ENCODE measurements at regions not wholly inside any gene's neighbourhood (a gene's known extent, or its start where the extent isn't known, plus 50 kb on each side); places are given as distances from the start of the nearest gene placed in this dataset.

DNA sequence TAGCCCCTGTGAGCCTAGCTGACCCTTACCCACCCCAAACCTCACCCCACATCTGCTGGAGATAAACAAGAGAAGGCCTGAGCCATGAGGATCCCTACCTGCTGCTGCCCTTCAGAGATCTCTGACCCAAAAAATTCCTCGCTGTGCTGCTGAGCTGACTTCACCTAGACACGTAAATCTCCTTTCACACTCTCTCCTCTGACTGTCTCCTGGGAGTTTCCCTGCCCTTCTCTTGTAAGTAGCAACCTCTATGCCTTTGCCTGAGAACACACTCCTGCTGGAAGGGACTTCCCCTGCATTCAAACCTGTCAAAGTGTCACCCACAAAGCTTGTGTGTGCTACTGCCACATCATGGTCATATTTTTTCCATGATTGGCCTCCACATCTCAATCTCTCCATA, 134.2 kb upstream of the NOL4 start:
- TF ChIP-seq, protein P1, sequence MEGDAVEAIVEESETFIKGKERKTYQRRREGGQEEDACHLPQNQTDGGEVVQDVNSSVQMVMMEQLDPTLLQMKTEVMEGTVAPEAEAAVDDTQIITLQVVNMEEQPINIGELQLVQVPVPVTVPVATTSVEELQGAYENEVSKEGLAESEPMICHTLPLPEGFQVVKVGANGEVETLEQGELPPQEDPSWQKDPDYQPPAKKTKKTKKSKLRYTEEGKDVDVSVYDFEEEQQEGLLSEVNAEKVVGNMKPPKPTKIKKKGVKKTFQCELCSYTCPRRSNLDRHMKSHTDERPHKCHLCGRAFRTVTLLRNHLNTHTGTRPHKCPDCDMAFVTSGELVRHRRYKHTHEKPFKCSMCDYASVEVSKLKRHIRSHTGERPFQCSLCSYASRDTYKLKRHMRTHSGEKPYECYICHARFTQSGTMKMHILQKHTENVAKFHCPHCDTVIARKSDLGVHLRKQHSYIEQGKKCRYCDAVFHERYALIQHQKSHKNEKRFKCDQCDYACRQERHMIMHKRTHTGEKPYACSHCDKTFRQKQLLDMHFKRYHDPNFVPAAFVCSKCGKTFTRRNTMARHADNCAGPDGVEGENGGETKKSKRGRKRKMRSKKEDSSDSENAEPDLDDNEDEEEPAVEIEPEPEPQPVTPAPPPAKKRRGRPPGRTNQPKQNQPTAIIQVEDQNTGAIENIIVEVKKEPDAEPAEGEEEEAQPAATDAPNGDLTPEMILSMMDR (conservative IDR thresholded peaks at IDR 0.05), result no peak
- TF ChIP-seq ZFX (IDR thresholded peaks at IDR 0.05), result no peak

Measured in C4-2B (cell line).